ENCODE measurements at regions not wholly inside any gene's neighbourhood (a gene's known extent, or its start where the extent isn't known, plus 50 kb on each side); places are given as distances from the start of the nearest gene placed in this dataset.

GRCh38 chr15:70569714-70570231 lies 193.6 kb downstream of the UACA start:
- H3K4me3 Mint-ChIP-seq, result no peak overlapping the region
- peaks cover 32% of the 10 kb centered on the region for H3K4me1 Mint-ChIP-seq (ENCODE audit: unreplicated experiment)
- no peak overlapping the region for H3K27ac Mint-ChIP-seq
- no peak for TF ChIP-seq CTCF (conservative IDR thresholded peaks at IDR 0.05)
- peaks cover 3% of the 10 kb centered on the region for H3K27me3 Mint-ChIP-seq
- H3K9me3 Mint-ChIP-seq, result peaks cover 4% of the 10 kb centered on the region
- no peaks in the 10 kb centered on the region for H3K36me3 Mint-ChIP-seq
- no peak for DNase-seq (ENCODE audit: extremely low spot score, unreplicated experiment)

- H3K27ac Mint-ChIP-seq, result no peak overlapping the region
- H3K27me3 Mint-ChIP-seq, result peaks cover 3% of the 10 kb centered on the region
- peaks cover 32% of the 10 kb centered on the region for H3K4me1 Mint-ChIP-seq (ENCODE audit: unreplicated experiment)
- TF ChIP-seq CTCF (conservative IDR thresholded peaks at IDR 0.05), result peak; percentile 51
- no peak for DNase-seq (ENCODE audit: extremely low spot score, unreplicated experiment)
- no peak overlapping the region for H3K4me3 Mint-ChIP-seq
- H3K36me3 Mint-ChIP-seq, result no peaks in the 10 kb centered on the region
- peaks cover 3% of the 10 kb centered on the region for H3K9me3 Mint-ChIP-seq
Measured at GRCh38 chr15:70569091-70569713, 194.2 kb downstream of the UACA start.

- Mint-ChIP-seq H3K36me3 (no peaks in the 10 kb centered on the region), H3K4me3 (no peak overlapping the region), H3K27ac (no peak overlapping the region), H3K9me3 (no peaks in the 10 kb centered on the region), H3K4me1 (ENCODE audit: unreplicated experiment) (peaks cover 19% of the 10 kb centered on the region), H3K27me3 (peaks cover 3% of the 10 kb centered on the region)
- peak; percentile 59 for DNase-seq (ENCODE audit: extremely low spot score, unreplicated experiment)
- no peak for TF ChIP-seq CTCF (conservative IDR thresholded peaks at IDR 0.05)
Measured at GRCh38 chr15:70566989-70567388, 196.4 kb downstream of the UACA start.

GRCh38 chr15:70566047-70566835 lies 197.1 kb downstream of the UACA start:
- Mint-ChIP-seq H3K27me3 (peaks cover 3% of the 10 kb centered on the region), H3K9me3 (no peaks in the 10 kb centered on the region), H3K36me3 (no peaks in the 10 kb centered on the region), H3K27ac (peak overlapping the region; percentile 43), H3K4me1 (ENCODE audit: unreplicated experiment) (peaks cover 18% of the 10 kb centered on the region), H3K4me3 (no peak overlapping the region)
- DNase-seq (ENCODE audit: extremely low spot score, unreplicated experiment), result peak; percentile 62
- peak; percentile 38 for TF ChIP-seq CTCF (conservative IDR thresholded peaks at IDR 0.05)

GRCh38 chr15:70563561-70564095 lies 199.7 kb downstream of the UACA start:
- no peaks in the 10 kb centered on the region for H3K9me3 Mint-ChIP-seq
- H3K4me3 Mint-ChIP-seq, result no peak overlapping the region
- H3K4me1 Mint-ChIP-seq (ENCODE audit: unreplicated experiment), result peaks cover 12% of the 10 kb centered on the region
- peaks cover 7% of the 10 kb centered on the region for H3K27me3 Mint-ChIP-seq
- TF ChIP-seq CTCF (conservative IDR thresholded peaks at IDR 0.05), result no peak
- no peaks in the 10 kb centered on the region for H3K36me3 Mint-ChIP-seq
- no peak overlapping the region for H3K27ac Mint-ChIP-seq
- no peak for DNase-seq (ENCODE audit: extremely low spot score, unreplicated experiment)
